ENCODE measurements at regions not wholly inside any gene's neighbourhood (a gene's known extent, or its start where the extent isn't known, plus 50 kb on each side); places are given as distances from the start of the nearest gene placed in this dataset.

DNA sequence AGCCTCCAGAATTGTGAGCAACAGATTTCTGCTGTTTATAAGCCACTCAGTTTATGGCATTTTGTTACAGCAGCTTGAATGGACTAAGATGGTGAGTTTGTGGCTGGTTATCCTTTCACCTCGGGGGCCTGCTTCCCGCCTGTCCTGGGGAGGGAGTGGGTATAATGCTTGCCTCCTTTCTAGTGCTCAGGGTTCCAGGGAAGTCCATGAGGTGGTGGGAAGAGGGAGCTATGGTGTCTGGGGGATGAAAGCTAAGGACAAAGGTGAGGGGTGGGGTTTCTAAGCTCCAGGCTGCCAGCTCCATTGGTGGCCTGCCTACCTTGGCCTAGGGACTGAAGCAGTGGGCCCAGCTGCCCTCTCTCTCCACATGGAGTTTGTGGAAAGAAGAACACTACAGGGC lies 50.2 kb upstream of the SDK2 start:
- CTCF ChIA-PET (ENCODE audit: low intra/inter-chr PET ratio, low total read pairs), result no interaction called here
- H3K36me3 ChIP-seq (replicated peaks in 1 of 2; ENCODE audit: control insufficient read depth in 1 of 2, insufficient read depth in 2 of 2, low read length in 2 of 2), result no peaks in the 10 kb centered on the region
- TF ChIP-seq, protein P1, sequence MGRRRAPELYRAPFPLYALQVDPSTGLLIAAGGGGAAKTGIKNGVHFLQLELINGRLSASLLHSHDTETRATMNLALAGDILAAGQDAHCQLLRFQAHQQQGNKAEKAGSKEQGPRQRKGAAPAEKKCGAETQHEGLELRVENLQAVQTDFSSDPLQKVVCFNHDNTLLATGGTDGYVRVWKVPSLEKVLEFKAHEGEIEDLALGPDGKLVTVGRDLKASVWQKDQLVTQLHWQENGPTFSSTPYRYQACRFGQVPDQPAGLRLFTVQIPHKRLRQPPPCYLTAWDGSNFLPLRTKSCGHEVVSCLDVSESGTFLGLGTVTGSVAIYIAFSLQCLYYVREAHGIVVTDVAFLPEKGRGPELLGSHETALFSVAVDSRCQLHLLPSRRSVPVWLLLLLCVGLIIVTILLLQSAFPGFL (CRISPR knock-in tag; IDR thresholded peaks at IDR 0.05), result no peak
- TF ChIP-seq CEBPG (CRISPR knock-in tag; IDR thresholded peaks at IDR 0.05), result no peak
- no peak for TF ChIP-seq MAFF (IDR thresholded peaks at IDR 0.05; ENCODE audit: low read depth, low read length)
- TF ChIP-seq PHB2 (IDR thresholded peaks at IDR 0.05; ENCODE audit: partially characterized antibody), result no peak
- TF ChIP-seq SETDB1 (CRISPR knock-in tag; IDR thresholded peaks at IDR 0.05; ENCODE audit: borderline replicate concordance), result no peak
- TF ChIP-seq SSRP1 (CRISPR knock-in tag; IDR thresholded peaks at IDR 0.05), result no peak
- no peak for TF ChIP-seq AKAP8 (CRISPR knock-in tag; IDR thresholded peaks at IDR 0.05)
- TF ChIP-seq MAZ (IDR thresholded peaks at IDR 0.05; ENCODE audit: borderline replicate concordance, low read depth, low read length), result no peak
- no peak for TF ChIP-seq MAZ (CRISPR knock-in tag; IDR thresholded peaks at IDR 0.05; ENCODE audit: low read depth)
- TF ChIP-seq, protein P2, sequence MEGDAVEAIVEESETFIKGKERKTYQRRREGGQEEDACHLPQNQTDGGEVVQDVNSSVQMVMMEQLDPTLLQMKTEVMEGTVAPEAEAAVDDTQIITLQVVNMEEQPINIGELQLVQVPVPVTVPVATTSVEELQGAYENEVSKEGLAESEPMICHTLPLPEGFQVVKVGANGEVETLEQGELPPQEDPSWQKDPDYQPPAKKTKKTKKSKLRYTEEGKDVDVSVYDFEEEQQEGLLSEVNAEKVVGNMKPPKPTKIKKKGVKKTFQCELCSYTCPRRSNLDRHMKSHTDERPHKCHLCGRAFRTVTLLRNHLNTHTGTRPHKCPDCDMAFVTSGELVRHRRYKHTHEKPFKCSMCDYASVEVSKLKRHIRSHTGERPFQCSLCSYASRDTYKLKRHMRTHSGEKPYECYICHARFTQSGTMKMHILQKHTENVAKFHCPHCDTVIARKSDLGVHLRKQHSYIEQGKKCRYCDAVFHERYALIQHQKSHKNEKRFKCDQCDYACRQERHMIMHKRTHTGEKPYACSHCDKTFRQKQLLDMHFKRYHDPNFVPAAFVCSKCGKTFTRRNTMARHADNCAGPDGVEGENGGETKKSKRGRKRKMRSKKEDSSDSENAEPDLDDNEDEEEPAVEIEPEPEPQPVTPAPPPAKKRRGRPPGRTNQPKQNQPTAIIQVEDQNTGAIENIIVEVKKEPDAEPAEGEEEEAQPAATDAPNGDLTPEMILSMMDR (CRISPR knock-in tag; IDR thresholded peaks at IDR 0.05), result no peak
- no peak for TF ChIP-seq ZNF552 (CRISPR knock-in tag; IDR thresholded peaks at IDR 0.05; ENCODE audit: borderline replicate concordance)
- TF ChIP-seq, protein P3, sequence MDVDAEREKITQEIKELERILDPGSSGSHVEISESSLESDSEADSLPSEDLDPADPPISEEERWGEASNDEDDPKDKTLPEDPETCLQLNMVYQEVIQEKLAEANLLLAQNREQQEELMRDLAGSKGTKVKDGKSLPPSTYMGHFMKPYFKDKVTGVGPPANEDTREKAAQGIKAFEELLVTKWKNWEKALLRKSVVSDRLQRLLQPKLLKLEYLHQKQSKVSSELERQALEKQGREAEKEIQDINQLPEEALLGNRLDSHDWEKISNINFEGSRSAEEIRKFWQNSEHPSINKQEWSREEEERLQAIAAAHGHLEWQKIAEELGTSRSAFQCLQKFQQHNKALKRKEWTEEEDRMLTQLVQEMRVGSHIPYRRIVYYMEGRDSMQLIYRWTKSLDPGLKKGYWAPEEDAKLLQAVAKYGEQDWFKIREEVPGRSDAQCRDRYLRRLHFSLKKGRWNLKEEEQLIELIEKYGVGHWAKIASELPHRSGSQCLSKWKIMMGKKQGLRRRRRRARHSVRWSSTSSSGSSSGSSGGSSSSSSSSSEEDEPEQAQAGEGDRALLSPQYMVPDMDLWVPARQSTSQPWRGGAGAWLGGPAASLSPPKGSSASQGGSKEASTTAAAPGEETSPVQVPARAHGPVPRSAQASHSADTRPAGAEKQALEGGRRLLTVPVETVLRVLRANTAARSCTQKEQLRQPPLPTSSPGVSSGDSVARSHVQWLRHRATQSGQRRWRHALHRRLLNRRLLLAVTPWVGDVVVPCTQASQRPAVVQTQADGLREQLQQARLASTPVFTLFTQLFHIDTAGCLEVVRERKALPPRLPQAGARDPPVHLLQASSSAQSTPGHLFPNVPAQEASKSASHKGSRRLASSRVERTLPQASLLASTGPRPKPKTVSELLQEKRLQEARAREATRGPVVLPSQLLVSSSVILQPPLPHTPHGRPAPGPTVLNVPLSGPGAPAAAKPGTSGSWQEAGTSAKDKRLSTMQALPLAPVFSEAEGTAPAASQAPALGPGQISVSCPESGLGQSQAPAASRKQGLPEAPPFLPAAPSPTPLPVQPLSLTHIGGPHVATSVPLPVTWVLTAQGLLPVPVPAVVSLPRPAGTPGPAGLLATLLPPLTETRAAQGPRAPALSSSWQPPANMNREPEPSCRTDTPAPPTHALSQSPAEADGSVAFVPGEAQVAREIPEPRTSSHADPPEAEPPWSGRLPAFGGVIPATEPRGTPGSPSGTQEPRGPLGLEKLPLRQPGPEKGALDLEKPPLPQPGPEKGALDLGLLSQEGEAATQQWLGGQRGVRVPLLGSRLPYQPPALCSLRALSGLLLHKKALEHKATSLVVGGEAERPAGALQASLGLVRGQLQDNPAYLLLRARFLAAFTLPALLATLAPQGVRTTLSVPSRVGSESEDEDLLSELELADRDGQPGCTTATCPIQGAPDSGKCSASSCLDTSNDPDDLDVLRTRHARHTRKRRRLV (CRISPR knock-in tag; IDR thresholded peaks at IDR 0.05), result no peak
- TF ChIP-seq, protein P4, sequence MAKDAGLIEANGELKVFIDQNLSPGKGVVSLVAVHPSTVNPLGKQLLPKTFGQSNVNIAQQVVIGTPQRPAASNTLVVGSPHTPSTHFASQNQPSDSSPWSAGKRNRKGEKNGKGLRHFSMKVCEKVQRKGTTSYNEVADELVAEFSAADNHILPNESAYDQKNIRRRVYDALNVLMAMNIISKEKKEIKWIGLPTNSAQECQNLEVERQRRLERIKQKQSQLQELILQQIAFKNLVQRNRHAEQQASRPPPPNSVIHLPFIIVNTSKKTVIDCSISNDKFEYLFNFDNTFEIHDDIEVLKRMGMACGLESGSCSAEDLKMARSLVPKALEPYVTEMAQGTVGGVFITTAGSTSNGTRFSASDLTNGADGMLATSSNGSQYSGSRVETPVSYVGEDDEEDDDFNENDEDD (CRISPR knock-in tag; IDR thresholded peaks at IDR 0.05; ENCODE audit: borderline replicate concordance), result no peak
- no peak for TF ChIP-seq JDP2 (CRISPR knock-in tag; IDR thresholded peaks at IDR 0.05; ENCODE audit: borderline replicate concordance)
- TF ChIP-seq, protein P5, sequence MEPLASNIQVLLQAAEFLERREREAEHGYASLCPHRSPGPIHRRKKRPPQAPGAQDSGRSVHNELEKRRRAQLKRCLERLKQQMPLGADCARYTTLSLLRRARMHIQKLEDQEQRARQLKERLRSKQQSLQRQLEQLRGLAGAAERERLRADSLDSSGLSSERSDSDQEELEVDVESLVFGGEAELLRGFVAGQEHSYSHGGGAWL (CRISPR knock-in tag; IDR thresholded peaks at IDR 0.05), result no peak
- TF ChIP-seq ESRRA (CRISPR knock-in tag; IDR thresholded peaks at IDR 0.05; ENCODE audit: low read depth), result no peak
- POLR2A ChIA-PET, result no interaction called here
- intact Hi-C loops (cut with micrococcal nuclease; ENCODE audit: unreplicated experiment) (no loop called here), in situ Hi-C loops (cut with HindIII; ENCODE audit: extremely low pct_ligation_motif_present, low pct_unique_long_range_greater_than_20kb) (no loop called here)
- H3K9ac ChIP-seq (ENCODE audit: insufficient read depth, low read depth, low read length), result no peak overlapping the region
- no peak overlapping the region for H2AFZ ChIP-seq (ENCODE audit: low read length)
- no peak overlapping the region for H3K27ac ChIP-seq (ENCODE audit: extremely low read length, insufficient read depth, low read length)
- no peaks in the 10 kb centered on the region for H3K79me2 ChIP-seq (ENCODE audit: insufficient read depth, low read length)
- ATAC-seq, result no peak
- no TSS peak for BruUV-seq (replicated peaks)
- FAIRE-seq, result no peak
- DNase-seq (ENCODE audit: low spot score), result no peak
- peaks cover 28% of the 10 kb centered on the region for H3K4me1 ChIP-seq (ENCODE audit: insufficient read depth, low read length)
- H3K9me3 ChIP-seq (ENCODE audit: low read length), result no peaks in the 10 kb centered on the region
- WGBS (ENCODE audit: low lambda C conversion rate), result 0% methylated on average over 2 of the region's 2 CpGs
- no peaks in the 10 kb centered on the region for H4K20me1 ChIP-seq (ENCODE audit: insufficient read depth, low read length)
- H3K27me3 ChIP-seq (ENCODE audit: control insufficient read depth in 1 of 2, insufficient read depth in 2 of 2, low read length in 2 of 2), result peaks cover 0 to 5% of the 10 kb centered on the region in 2 experiments; a peak in 1 of 5 replicates
- no peak overlapping the region for H3K4me2 ChIP-seq (ENCODE audit: low read depth, low read length)
- H3K4me3 ChIP-seq (replicated peaks in 1 of 3; ENCODE audit: insufficient read depth in 1 of 3, low read depth in 2 of 3, low read length in 3 of 3), result no peak overlapping the region

Data from HepG2 (cell line).